GM12872 (cell line): ENCODE measurements at regions not wholly inside any gene's neighbourhood (a gene's known extent, or its start where the extent isn't known, plus 50 kb on each side); places are given as distances from the start of the nearest gene placed in this dataset.

Experiments used
- CTCF ChIP-seq: IDR thresholded peaks from 3 replicates; pipeline ENCODE4 v1.5.1; 2011; ENCODE audit warnings: low read depth, mild to moderate bottlenecking, low read length, moderate library complexity; ENCODE audit not compliant: insufficient read depth

DNA sequence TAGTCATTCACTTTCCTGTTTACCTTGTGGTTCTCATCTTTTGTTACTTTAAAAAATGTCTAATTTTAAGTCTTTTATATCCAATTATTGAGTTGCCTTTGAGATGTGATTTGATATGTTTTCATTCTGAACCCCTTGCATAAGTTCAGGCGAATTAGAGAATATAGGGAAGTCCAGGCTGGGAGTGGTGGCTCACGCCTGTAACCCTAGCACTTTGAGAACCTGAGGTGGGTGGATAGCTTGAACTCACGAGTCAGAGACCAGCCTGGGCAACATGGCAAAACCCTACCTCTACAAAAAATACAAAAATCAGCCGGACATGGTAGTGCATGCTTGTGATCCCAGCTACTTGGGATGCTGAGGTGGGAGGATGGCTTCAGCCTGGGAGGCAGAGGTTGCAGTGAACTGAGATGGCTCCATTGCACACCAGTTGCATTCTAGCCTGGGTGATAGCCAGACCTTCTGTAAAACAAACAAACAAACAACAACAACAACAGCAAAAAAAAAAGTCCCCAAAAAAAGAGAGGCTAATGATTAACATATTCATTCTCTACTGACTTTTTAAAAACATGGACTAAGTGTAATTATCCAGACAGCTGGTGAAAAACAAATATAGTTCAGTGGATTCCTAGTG is 451.1 kb upstream of the RGS6 start:
- no peak for TF ChIP-seq CTCF

- no peak for TF ChIP-seq CTCF
Observed at GRCh38 chr14:71482671-71483070, 449.6 kb upstream of the RGS6 start.

- TF ChIP-seq CTCF: no peak
Observed at GRCh38 chr14:71483154-71483553, 449.1 kb upstream of the RGS6 start.

GRCh38 chr14:71485833-71486232 is 446.4 kb upstream of the RGS6 start:
- no peak for TF ChIP-seq CTCF

DNA sequence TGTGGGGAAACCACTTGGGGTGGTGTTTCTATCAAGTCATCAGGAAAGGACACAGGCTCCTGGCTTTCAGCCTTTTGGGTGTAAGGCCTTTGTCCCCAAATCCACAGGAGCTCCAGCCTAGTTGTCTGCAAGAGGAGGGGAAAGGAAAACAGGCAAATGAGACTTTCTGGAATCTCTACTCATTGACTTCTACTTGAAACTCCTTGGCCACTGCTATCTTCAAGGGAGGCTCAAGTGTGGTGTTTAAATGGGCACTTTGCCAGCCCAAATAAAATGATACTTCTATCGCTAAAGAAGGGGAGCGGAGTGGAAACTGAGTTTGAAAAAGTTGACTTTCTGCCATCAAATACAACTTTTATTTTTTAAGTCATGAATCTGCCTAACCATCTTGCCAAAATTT is 445.9 kb upstream of the RGS6 start:
- TF ChIP-seq CTCF: no peak

- no peak for TF ChIP-seq CTCF
Observed at GRCh38 chr14:71487449-71487848, 444.8 kb upstream of the RGS6 start.

DNA sequence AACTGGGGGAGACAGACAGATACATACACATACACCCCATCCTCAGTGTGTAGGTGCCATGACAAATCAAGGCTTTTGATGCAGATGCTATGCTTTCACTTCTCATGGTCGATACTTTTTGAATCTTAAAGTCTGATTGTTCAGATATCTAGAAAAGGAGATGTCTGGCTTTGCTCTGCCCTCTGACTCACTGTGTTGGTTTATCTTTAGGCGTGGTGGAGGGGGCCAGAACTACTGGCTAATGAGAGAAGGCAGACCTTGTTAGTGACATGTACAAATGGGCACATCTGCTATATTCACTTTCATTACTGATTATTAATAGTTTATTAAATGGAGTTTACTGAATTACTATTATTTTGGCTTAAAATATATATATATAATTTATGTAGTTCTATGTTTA is 444.3 kb upstream of the RGS6 start:
- no peak for TF ChIP-seq CTCF
